ENCODE measurements at regions not wholly inside any gene's neighbourhood (a gene's known extent, or its start where the extent isn't known, plus 50 kb on each side); places are given as distances from the start of the nearest gene placed in this dataset.
"Not testable (repeated sequence)": the region's sequence is repeated elsewhere in the genome, so short reads cannot be mapped to it uniquely, and the experiment has no call there.

GRCh38 chr12:84382486-84382885 lies 530.1 kb downstream of the SLC6A15 start:
- TF ChIP-seq YY1 (IDR thresholded peaks at IDR 0.05; ENCODE audit: insufficient read depth, insufficient read length); ZNF274 (IDR thresholded peaks at IDR 0.05; ENCODE audit: low read depth, low read length); SUZ12 (IDR thresholded peaks at IDR 0.05; ENCODE audit: extremely low read depth, insufficient read depth, insufficient read length): not testable (repeated sequence)
